Peyer's patch (tissue), 4 donors: ENCODE measurements at regions not wholly inside any gene's neighbourhood (a gene's known extent, or its start where the extent isn't known, plus 50 kb on each side); places are given as distances from the start of the nearest gene placed in this dataset.

Source experiments
- DNase-seq, 3 donors: peaks; one replicate each; pipeline ENCODE4 v3.0.0-alpha.2; 2017 to 2019
- H3K27ac ChIP-seq, 4 donors: fragments of 200-600 bp; sonication (generic); one replicate each; pipeline ENCODE4 v1.5.1; 2016 to 2019
- H3K27me3 ChIP-seq, 2 donors: fragments of 200-600 bp; sonication (generic); one replicate each; pipeline ENCODE4 v1.5.1; 2019
- H3K36me3 ChIP-seq, 3 donors: fragments of 200-600 bp; sonication (generic); one replicate each; pipeline ENCODE4 v1.5.1; 2016 to 2019
- H3K4me1 ChIP-seq, 4 donors: fragments of 200-600 bp; sonication (generic); one replicate each; pipeline ENCODE4 v1.5.1; 2016 to 2019
- H3K4me3 ChIP-seq, 4 donors: fragments of 200-600 bp; sonication (generic); 1 replicate in 3 of 4; 2 replicates in 1 of 4; pipeline ENCODE4 v1.5.1; 2016 to 2019; ENCODE audit warnings: mild to moderate bottlenecking in 1 of 4
- H3K9me3 ChIP-seq, 4 donors: fragments of 200-600 bp; sonication (generic); one replicate each; pipeline ENCODE4 v1.5.1; 2016 to 2019; ENCODE audit warnings: mild to moderate bottlenecking in 1 of 4
- POLR2A ChIP-seq, 2 donors: fragments of 450-650 bp; IDR thresholded peaks; one replicate each; pipeline ENCODE4 v1.5.1; 2017; ENCODE audit warnings: antibody characterized with exemption in 2 of 2, mild to moderate bottlenecking in 2 of 2, moderate library complexity in 2 of 2
- TF ChIP-seq, protein P1 (sequence below), 6 experiments: fragments of 450-650 bp in 4 of 6; fragments of 200-600 bp in 2 of 6; sonication (generic) in 1 of 6; IDR thresholded peaks; one replicate each; pipeline ENCODE4 v1.5.1; 2017 to 2019; ENCODE audit warnings: antibody characterized with exemption in 6 of 6, mild to moderate bottlenecking in 3 of 6, moderate library complexity in 1 of 6

GRCh38 chr3:127456471-127457093 is 134.0 kb downstream of the TPRA1 start:
- no peak for DNase-seq
- H3K27ac ChIP-seq, result no peak overlapping the region
- TF ChIP-seq POLR2A (IDR thresholded peaks at IDR 0.05), result no peak
- TF ChIP-seq, protein P1, sequence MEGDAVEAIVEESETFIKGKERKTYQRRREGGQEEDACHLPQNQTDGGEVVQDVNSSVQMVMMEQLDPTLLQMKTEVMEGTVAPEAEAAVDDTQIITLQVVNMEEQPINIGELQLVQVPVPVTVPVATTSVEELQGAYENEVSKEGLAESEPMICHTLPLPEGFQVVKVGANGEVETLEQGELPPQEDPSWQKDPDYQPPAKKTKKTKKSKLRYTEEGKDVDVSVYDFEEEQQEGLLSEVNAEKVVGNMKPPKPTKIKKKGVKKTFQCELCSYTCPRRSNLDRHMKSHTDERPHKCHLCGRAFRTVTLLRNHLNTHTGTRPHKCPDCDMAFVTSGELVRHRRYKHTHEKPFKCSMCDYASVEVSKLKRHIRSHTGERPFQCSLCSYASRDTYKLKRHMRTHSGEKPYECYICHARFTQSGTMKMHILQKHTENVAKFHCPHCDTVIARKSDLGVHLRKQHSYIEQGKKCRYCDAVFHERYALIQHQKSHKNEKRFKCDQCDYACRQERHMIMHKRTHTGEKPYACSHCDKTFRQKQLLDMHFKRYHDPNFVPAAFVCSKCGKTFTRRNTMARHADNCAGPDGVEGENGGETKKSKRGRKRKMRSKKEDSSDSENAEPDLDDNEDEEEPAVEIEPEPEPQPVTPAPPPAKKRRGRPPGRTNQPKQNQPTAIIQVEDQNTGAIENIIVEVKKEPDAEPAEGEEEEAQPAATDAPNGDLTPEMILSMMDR (IDR thresholded peaks at IDR 0.05), result no peak
- H3K27me3 ChIP-seq, result peaks cover 0 to 12% of the 10 kb centered on the region in 2 donors
- no peaks in the 10 kb centered on the region for H3K9me3 ChIP-seq
- no peaks in the 10 kb centered on the region for H3K36me3 ChIP-seq
- peaks cover 0 to 24% (median 7%) of the 10 kb centered on the region in 4 donors for H3K4me1 ChIP-seq
- peak overlapping the region in 1 of 4 donors; percentile 31 for H3K4me3 ChIP-seq

DNA sequence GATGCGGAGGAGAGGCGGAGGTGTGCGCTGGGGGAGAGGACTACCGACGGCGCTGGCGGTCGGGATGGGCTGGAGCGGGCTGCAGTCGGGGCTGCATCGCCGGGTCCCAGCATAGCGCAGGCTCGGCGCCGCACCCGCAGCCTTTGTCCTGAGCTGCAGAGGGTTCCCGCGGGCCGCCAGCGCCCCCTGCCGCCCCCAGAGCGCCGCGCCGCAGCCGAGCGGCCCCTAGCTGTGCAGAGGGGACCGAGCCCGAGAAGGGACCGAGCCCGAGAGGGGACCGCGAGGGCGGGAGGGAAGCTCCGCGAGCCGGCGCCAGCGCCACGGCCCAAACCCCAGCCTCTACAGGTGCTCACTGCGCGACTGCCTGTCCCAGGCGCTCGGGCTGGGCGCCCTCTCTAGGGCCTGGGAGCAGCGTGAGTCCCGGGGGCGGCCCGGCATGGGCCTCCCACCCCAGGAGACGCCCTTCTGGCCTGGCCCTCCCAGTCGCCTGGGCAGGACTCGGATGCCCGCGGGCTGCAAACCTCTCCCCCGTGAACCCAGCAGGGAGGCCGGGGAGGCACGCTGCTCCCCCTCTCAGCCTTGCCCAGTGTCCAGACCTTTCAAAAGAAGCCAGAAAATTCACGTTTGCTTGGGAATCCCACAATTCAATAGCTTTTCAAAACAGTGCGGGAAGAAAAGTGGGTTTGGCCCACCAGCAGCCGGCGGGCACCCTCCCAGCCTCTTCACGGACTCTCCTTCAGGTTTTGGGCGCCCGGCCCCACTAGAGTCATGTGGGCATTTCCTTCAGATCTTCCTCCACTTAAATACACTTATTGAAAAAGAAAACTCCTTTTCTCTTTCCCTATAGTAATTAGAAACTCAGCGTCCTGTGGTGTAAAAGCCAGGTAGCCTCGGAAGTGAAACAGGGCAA is 134.7 kb downstream of the TPRA1 start:
- peaks cover 0 to 24% (median 7%) of the 10 kb centered on the region in 4 donors for H3K4me1 ChIP-seq
- no peaks in the 10 kb centered on the region for H3K9me3 ChIP-seq
- H3K27me3 ChIP-seq, result peaks cover 0 to 12% of the 10 kb centered on the region in 2 donors
- peak in 2 of 3 donors; percentile 75 to 83 for DNase-seq
- TF ChIP-seq, protein P1 (IDR thresholded peaks at IDR 0.05), result peak; percentile 34 to 91 (median 83)
- no peak for TF ChIP-seq POLR2A (IDR thresholded peaks at IDR 0.05)
- H3K4me3 ChIP-seq, result peak overlapping the region in 3 of 4 donors; percentile 12 to 31 (median 20)
- H3K27ac ChIP-seq, result no peak overlapping the region
- H3K36me3 ChIP-seq, result no peaks in the 10 kb centered on the region

GRCh38 chr3:127454968-127455367 is 135.6 kb downstream of the TPRA1 start:
- TF ChIP-seq POLR2A (IDR thresholded peaks at IDR 0.05), result no peak
- TF ChIP-seq, protein P1 (IDR thresholded peaks at IDR 0.05), result no peak
- H3K27ac ChIP-seq, result no peak overlapping the region
- H3K27me3 ChIP-seq, result peaks cover 0 to 12% of the 10 kb centered on the region in 2 donors
- H3K36me3 ChIP-seq, result no peaks in the 10 kb centered on the region
- H3K4me3 ChIP-seq, result no peak overlapping the region
- peaks cover 0 to 24% (median 7%) of the 10 kb centered on the region in 4 donors for H3K4me1 ChIP-seq
- no peak for DNase-seq
- H3K9me3 ChIP-seq, result no peaks in the 10 kb centered on the region

GRCh38 chr3:127454051-127454450 is 136.5 kb downstream of the TPRA1 start:
- peaks cover 0 to 12% of the 10 kb centered on the region in 2 donors for H3K27me3 ChIP-seq
- H3K4me1 ChIP-seq, result peaks cover 0 to 24% (median 7%) of the 10 kb centered on the region in 4 donors
- H3K36me3 ChIP-seq, result no peaks in the 10 kb centered on the region
- no peak overlapping the region for H3K27ac ChIP-seq
- TF ChIP-seq, protein P1 (IDR thresholded peaks at IDR 0.05), result no peak
- no peak for TF ChIP-seq POLR2A (IDR thresholded peaks at IDR 0.05)
- peak in 2 of 3 donors; percentile 21 to 24 for DNase-seq
- H3K9me3 ChIP-seq, result no peaks in the 10 kb centered on the region
- no peak overlapping the region for H3K4me3 ChIP-seq

DNA sequence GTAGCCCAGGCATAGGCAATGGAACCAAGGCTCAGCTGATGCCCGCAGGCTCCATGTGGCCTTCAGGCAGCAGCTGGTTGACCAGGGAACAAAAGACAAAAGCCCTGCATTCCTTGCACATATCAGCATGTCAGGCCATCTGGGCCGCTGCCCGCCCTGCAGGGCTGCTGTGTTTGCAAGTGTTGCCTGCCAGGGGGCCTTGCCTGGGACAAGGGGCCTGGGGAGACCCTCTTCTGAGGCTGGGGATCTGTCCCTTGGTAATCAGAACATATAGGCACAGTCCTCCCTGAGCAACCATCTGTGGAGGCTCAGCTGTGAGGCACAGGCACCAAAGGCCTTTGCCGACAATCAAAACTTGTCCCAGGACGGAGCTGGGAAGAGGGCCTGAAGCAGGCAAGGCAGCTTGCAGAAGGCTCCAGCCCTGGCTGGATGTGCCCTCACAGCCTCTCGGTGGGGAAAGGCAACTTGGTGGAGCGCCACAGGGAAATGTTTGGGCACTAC is 138.2 kb downstream of the TPRA1 start:
- no peaks in the 10 kb centered on the region for H3K9me3 ChIP-seq
- DNase-seq, result peak in 2 of 3 donors; percentile 19 to 23
- no peak overlapping the region for H3K4me3 ChIP-seq
- peaks cover 0 to 23% (median 7%) of the 10 kb centered on the region in 4 donors for H3K4me1 ChIP-seq
- no peak overlapping the region for H3K27ac ChIP-seq
- peaks cover 0 to 5% of the 10 kb centered on the region in 2 donors for H3K27me3 ChIP-seq
- no peaks in the 10 kb centered on the region for H3K36me3 ChIP-seq
- TF ChIP-seq, protein P1 (IDR thresholded peaks at IDR 0.05), result no peak
- no peak for TF ChIP-seq POLR2A (IDR thresholded peaks at IDR 0.05)
